Right forelimb (tissue), 1 donor: ENCODE measurements at regions not wholly inside any gene's neighbourhood (a gene's known extent, or its start where the extent isn't known, plus 50 kb on each side); places are given as distances from the start of the nearest gene placed in this dataset.
"Not testable (repeated sequence)": the region's sequence is repeated elsewhere in the genome, so short reads cannot be mapped to it uniquely, and the experiment has no call there.

Source experiments
- DNase-seq: peaks from one replicate; pipeline ENCODE4 v3.0.0-alpha.2; 2018

DNA sequence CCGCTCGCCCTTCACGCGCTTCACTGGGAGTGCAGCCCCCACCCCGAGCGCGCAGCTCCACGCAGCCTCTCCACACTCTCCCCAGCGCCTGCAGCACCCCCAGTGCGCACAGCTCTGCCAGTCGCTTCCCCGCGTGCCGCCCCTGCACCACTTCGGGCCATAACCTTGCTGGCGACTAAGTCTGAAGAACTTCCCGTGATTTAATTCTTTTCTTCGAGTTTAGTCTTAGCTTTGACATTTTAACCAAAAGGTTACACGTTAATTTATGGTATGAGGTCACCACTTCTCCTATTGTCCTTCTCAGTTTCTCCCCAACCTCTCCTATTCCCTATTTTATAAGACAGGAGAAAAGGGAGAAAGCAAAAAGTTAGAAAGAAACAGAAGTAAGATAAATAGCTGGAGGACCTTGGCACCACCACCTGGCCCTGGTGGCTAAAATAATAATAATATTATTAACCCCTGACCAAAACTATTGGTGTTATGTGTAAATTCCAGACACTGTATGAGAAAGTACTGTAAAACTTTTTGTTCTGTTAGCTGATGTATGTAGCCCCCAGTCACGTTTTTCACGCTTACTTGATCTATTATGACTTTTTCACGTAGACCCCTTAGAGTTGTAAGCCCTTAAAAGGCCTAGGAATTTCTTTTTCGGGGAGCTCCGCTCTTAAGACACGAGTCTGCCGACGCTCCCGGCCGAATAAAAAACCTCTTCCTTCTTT, 129.2 kb downstream of the KBTBD2 start:
- DNase-seq: not testable (repeated sequence)

DNA sequence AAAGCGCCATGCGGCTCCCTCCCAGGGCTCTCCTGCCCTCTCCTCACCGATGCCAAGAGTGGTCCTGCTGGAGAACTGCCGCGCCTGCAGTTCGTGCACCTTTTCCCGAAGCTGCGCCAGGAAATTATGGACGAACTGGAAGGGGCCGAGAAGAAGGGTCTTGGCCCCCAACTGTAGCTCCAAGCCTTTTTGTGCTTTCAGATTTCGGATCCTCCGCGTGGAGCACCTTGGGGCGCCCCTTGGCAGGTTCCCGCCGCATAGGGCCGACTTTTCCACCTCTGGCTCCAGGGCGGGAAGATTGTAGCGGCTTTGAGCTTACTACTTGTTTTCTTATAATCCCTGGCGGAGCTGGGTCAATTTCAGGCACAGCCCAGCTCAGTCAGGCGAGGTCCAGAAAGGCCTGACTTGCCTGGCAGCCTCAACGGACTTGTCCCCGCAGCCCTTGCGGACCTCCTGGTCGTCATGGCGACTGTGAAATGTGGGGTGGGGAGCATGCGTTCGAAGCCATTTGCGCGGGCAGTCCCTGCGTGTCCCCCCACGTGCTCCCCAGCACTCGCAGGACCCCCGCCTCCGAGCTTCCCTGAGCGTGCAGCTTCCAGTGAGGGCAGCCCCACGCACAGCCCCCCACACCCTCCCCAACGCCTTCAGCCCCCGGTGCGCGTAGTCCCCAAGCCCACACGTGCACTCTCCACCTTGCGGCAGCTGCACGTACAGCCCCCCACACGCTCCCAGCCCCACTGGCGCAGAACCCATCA, 129.9 kb downstream of the KBTBD2 start:
- DNase-seq: peak; percentile 48

DNA sequence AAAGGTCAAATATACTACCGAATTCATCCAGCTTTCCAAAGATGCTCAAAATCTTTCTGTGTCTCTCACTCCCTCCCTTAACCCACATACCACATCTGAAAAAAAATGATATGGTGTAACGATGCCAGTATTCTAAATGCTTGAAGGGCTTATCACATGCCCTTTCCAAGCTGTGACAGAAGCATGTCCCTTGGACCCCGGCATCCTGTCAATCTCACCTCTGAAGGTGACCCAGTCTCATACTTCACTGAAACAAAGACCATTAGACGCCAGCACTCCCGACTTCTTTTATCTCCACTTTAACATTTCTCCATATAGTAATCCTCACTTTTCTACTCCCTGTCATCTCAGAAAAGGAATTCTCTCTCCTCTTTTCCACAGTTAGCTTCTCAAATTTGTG, 130.8 kb downstream of the KBTBD2 start:
- not testable (repeated sequence) for DNase-seq

DNA sequence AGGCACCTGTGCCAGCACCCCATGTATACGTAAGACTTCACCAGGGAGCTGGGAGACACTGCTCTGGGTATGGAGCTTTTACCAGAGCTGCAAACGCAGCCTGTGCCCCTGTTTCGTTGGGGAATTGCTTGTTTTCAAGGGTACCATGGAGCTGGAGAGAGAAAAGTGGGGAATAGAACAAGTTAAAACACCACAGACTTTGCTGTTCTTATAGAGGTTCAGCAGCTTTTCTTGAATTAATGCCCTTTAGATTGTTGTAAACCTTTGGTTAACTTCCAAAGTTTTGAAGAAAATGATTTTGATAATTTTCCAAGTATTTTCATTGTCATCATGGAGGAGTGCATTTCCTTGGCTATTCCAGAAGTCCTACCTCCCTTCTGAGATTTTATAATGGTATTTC, 131.7 kb downstream of the KBTBD2 start:
- DNase-seq: not testable (repeated sequence)

DNA sequence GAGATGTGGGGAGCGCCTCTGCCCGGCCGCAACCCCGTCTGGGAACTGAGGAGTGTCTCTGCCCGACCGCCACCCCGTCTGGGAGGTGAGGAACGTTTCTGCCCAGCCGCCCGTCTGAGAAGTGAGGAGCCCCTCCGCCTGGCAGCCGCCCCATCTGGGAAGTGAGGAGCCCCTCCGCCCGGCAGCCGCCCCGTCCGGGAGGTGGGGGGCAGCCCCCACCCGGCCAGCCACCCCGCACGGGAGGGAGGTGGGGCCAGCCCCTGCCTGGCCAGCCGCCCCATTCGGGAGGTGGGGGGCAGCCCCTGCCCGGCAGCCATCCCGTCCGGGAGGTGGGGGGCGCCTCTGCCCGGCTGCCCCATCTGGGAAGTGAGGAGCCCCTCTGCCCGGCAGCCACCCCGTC, 137.7 kb downstream of the KBTBD2 start:
- DNase-seq: not testable (repeated sequence)

DNA sequence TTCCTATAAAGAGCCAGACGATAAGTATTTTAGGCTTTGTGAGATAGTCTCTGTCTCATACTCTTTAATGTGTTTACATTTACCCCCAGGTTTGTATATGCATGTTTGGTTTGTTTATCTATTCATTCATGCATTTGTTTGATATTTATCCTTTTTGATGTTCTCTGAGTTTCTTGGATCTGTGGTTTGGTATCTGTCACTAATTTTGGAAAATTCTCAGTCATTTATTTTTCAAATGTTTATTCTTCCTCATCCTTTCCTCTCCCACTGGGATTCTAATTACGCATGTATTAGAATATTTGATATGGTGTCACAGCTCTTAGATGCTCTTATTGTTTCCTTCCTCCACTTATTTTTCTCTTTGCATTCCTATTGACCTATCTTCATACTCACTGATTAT, 143.2 kb downstream of the KBTBD2 start:
- DNase-seq: not testable (repeated sequence)

DNA sequence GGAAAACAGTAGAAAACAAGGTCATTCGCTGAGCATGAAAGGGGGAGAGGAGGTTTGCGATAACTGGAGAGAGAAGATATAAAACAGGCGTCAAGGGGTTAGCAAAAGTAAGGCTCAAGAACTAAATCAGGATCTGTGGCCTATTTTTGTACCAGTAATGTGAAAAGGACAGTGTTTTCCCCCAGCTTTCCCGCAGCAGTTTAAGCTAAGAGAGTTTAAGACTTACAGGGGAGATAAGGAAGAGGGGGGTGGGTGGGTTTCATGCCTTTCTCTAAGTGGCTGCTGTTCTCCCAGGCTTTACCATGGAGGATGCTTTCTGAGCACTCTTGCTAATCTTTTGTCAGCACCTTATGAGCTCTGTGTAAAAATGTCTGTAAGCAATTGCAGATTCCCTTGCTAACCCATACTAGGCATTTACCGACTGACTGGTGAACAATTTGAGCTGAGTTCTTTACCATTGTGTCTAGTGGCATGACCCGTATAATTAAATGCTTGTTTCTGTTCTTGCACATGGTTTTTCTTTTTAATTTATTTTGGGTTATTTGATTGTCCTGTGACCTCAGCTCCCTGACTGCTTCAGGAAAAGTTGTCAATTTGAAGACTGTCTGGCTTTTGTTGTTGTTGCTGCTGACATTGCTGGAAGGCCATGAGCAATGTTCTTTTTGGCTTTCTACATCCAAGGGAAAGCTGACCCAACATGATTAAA, 144.0 kb downstream of the KBTBD2 start:
- not testable (repeated sequence) for DNase-seq

DNA sequence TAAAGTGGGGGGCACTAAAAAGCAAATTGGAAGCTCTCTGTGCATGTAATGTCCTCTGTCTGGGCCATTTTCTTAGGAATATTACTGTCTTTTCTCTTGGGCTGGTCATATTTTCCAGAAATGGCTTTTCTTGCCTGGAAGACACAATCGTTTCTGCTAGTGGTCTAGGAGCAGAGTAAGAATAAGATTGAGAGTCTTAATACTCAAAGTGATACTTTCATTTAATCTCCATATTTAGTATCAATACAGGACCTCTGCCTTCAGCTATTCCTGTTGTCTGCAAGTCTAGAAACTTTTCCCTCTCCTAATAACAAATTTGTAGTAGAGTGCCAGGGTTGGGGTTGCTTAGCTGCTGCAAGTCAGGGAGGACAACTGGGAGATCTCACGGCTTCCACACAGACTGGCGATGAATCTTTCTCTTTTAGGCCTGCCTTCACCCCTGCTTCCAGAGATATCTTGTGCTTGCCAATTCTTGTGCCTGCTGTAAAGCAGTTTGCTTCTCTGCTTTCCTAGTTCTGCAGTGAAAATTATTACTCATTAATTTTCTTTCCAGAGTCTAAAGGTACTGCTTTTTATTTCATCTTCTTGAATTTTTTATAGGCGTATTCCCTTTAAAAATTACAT, 149.6 kb downstream of the KBTBD2 start:
- DNase-seq: not testable (repeated sequence)

DNA sequence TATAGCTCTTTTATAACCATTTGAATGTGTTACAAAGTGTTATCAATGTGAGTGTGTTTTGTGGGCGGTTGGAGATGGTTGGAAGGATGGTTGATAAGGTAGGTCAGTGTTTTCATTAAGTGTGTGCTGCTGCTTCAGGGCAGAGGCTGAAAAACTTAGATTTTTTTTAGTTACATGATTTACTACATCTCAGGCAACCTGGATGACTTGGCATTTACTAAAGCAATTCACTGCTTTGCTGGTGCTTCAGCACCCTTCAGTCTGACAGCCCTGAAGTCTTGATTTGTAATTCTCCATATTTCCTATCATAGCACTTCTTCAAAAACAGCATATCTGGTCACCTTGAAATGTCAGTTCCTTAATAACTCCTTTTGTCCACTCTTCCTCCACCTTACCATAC, 151.8 kb downstream of the KBTBD2 start:
- not testable (repeated sequence) for DNase-seq

DNA sequence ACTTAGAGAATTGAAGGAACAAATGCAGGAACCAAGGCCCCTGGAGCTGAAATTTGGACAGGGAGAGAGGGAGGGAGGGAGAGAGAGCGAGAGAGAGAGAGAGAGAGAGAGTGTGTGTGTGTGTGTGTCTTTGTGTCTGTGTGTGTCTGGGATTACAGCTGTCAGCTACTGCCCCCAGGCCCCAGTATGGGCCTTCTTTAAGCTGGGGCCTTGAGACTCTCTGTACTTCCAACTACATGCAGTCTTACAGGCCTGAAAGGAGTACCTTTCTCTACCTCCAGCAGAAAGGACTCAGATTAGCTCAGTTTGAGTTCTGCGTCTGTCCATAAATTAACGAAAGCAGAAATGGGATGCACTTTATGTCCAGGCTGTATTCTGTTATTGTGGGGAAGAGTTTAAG, 153.2 kb downstream of the KBTBD2 start:
- not testable (repeated sequence) for DNase-seq

DNA sequence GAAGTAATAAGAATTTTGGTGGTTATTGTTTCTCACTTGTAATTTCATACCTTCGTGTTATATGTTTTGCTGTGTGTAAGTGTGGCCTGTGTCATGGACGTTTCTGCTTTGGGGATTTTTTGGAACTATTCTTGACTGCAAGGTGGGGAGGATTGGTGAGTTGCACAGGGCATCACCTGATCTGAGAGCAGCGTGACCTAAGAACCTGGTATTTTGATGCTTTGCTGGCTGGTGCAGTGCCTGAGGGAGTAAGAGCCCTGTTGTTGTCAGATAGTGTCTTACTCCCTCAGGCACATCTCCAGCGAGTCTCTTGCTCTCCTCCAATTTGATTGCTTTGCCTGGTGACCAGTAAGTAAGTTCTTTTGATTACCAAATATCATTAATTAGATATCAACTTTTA, 158.8 kb downstream of the KBTBD2 start:
- DNase-seq: not testable (repeated sequence)

DNA sequence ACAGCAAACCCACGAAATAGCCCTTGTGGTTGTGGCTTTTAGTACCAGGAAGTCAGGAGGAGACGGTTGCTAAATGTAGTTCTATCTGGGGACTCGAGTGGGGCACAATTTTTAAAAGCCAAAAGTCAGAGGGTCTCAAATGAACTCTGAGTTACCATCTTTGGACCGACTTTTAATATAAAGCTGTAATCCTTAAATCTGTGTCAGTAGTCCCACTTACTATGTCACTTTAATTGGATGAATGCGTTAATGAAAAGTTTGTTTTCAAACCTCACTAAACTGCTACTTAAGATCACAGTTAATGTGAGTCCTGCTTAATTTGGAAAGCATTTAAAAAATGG, 162.3 kb downstream of the KBTBD2 start:
- DNase-seq: not testable (repeated sequence)

DNA sequence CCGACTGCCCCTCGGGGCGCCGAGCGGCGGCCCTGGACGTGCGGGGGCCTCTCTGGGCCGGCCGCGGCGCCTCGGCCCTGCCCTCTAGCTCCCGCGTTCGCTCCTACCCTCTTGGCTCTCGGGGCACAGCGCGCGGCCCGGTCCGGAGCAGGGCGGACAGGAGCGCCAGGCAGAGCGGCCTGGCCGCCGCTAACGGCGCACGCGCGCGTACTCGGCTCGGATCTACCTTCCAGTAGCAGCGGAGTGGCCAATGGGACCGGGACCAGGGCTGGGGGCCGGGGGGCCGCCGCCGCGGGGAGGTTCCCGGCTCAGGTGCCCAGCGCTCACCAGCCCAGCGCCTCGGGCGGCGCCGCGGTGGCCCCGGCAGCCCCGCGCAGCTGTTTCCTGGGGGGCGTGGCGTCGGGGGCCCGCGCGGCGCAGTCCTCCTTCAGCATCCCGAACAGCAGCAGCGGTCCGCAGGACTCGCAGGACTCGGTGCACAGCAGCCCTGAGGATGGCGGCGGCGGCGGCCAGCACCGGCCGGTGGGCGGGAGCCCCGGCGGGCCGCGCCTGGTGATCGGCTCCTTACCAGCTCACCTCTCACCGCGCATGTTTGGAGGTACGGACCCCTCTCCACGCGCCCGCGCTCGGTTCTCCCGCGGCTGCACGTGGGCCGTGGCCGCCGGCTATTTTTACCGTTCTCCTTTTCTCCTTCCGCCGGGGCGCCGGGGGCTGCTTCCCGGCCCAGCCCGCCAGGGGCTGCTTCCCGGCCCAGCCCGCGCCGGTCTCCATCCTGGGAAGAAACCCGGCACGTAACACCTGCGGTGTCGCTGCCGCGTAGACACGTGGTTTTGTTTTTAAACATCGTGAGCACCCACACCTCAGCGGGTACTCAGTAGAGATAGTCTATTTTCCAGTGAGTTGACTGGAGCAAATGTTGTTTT, 162.9 kb downstream of the KBTBD2 start:
- DNase-seq: peak; percentile 83

DNA sequence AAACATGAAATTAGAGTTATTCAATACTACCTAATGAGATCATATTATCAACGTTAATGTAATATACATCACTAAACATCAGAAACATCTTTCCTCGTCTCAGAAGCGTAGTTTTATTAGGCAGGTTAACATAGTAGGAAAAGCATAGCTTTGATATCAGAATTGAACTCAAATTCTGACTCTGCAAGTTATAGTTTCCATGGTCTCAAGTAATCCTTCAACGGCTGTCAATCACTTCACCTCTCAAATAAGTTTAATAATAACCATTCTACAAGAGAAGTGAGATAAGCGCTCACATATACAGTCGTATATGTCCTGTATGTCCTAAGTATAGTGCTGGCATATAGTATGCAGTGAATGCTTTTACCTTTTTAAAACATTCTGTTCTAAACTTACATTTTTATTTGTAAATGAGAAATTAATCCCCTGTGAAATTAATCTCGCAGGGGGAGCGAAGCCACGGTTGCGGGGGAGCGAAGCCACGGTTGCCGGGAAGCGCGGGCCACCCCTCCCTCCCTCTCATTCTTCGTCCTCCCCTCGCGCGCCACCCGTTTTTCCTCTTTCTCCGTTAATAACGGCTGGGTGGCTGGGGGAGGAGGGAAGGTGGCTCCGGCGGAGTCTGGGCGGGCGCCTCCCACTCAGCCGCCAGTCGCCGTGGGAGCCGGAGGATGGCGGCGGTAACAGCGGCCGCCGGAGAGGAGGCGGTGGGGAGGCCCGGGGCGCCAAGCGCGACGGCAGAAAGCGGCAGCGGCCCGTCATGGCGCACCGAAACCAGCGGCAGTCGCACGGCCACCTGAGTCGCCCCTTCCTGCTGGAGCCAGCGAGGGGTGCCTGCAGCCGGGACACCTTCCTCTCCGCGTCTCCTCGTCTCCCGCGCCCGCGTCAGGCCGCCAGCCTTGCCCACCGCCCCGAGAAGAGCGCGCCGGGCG, 163.8 kb downstream of the KBTBD2 start:
- peak; percentile 71 for DNase-seq

DNA sequence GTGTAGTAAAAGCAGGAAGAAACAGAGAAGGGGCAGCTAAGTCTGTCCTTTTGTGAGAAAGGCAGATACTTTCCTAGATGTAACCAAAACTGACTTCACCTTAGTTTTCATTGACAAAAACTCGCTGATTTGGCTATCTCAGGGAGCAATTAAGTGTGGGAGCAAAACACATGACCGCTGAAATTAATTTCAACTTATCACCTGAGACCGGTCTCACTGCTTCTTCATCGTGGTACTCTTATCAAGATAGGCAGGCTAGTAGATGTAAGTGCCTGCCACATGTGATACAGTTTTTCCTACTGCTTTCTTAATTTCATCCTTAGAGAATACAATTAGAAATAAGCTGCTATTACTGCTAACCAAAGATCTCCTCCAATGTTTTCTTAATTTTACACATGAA, 168.7 kb downstream of the KBTBD2 start:
- not testable (repeated sequence) for DNase-seq

DNA sequence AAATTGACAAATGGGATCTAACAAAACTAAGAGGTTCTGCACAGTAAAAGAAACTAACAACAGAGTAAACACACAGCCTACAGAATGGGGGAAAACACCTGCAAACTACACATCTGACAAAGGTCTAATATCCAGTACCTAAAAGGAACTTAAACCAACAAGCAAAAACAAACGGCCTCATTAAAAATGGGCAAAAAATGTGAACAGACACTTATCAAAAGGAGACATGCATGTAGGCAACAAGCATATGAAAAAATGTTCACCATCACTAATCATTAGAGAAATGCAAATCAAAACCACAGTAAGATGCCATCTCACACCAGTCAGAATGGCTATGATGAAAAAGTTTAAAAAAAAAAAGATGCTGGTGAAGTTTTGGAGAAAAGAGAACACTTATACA, 197.4 kb downstream of the KBTBD2 start:
- no peak for DNase-seq

DNA sequence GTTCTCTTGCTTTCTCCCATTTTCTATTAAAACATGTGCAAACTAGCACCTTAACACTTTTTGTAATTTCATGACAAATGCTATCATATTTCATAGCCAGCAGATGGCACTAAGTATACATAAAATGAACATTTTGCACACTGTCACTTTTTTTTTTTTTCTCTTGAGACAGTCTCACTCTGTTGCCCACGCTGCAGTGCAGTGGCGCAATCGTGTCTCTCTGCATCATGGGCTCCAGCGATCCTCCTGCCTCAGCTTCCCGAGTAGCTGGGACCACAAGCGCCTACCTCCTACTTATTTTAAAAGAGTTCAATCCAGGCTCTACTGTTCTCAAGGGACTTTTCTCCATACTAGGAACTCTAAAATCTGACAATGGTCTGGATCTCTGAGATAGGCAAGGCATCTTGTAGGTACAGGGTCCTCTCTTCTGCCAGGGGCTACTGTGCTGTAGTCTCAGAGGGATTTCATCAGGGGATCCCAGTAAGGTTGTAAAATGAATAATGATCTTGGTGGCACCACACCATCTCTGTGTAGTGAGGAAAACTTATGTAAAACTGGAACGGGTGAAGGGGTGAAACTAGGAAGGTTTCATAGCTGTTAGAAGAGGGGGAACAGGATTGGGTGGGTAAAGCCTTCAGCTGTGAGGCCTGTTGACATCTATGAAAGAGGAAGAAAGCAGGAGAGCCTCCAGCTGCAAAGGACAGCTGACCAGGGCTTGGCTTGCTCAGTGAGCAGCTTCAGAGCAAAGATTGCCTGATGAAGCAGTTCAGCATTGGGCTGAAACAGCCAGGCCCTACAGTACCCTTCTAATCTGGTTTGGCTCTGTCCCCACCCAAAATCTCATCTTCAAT, 196.9 kb downstream of the AVL9 start:
- DNase-seq: not testable (repeated sequence)

DNA sequence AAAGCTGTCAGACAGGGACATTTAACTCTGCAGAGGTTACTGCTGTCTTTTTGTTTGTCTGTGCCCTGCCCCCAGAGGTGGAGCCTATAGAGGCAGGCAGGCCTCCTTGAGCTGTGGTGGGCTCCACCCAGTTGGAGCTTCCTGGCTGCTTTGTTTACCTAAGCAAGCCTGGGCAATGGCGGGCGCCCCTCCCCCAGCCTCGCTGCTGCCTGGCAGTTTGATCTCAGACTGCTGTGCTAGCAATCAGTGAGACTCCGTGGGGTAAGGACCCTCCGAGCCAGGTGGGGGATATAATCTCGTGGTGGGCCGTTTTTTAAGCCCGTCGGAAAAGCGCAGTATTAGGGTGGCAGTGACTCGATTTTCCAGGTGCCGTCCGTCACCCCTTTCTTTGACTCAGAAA, 192.8 kb downstream of the AVL9 start:
- DNase-seq: not testable (repeated sequence)

DNA sequence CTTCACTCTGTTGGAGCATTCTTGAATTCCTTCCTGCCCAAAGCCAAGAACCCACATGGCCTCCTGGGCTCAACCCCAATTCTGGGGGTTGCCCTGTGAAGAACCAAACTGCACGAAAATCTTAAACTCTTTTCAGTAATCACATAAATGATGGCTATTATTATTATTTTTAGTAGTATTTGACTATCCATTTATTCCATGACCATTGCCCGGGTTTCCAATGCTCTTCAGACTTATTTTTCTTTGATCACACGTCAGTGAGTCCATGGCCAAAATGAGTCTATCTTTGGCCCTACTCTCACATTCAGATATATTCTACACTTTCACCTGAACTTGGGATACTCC, 185.9 kb downstream of the AVL9 start:
- DNase-seq: no peak
